Right ventricle myocardium superior (tissue), 1 donor: ENCODE measurements at regions not wholly inside any gene's neighbourhood (a gene's known extent, or its start where the extent isn't known, plus 50 kb on each side); places are given as distances from the start of the nearest gene placed in this dataset.
"Not testable (repeated sequence)": the region's sequence is repeated elsewhere in the genome, so short reads cannot be mapped to it uniquely, and the experiment has no call there.

ENCODE experiments used
- ATAC-seq: fragments of 200-7000 bp; cut with Tn5 transposase; one replicate; pipeline ENCODE4 v1.9.1; 2020; ENCODE audit warnings: mild to moderate bottlenecking; ENCODE audit not compliant: poor library complexity
- DNase-seq: peaks from one replicate; pipeline ENCODE4 v3.0.0-alpha.2; 2020
- intact Hi-C: fragments of 100-400 bp; cut with DNase I; formaldehyde crosslinking; loops from one replicate; pipeline ENCODE4 v1.11.2; 2022
- donor health status: DM: no; HTN: yes; CAD: no; lungs with severe emphysema.

DNA sequence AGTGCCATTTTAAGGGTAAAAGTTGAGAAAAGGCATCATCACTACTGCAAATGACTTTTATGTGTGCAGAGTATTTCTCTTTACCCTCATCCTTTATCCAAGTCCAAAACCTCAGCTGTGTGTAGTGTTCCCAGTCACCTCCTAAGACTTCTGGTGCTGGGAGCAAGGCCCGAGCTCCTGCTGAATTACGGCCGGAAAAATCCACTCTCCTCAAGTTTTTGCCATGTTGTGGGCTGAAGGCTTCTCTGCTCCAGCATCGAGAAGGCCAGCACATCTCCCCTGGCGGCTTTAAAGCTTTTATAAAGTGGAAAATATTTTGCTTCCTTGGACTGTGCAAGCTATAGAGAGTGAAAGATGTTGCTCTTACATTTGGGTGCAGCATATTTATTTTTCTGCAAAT lies 153.2 kb upstream of the THBS2 start:
- intact Hi-C loops: no loop called here
- no peak for ATAC-seq
- DNase-seq: no peak

DNA sequence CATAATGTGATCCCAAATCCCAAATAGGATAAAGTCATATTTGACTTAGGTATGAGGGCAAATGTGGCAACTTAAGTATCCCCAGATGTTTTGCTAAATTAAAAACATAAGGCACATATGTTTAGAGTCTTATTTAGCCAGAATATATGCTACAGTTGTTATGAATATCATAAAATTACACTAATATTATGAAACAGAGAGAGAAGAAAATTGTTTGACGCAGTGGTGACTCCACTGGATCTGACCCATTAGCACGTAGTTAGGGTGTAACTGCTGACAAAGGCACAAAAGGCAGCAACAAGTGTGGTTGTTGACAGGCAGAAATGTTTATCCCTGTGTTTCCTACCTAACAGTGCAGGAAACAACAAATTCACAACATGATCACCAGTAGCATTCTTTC lies 152.4 kb upstream of the THBS2 start:
- no peak for ATAC-seq
- DNase-seq: no peak
- intact Hi-C loops: no loop called here

DNA sequence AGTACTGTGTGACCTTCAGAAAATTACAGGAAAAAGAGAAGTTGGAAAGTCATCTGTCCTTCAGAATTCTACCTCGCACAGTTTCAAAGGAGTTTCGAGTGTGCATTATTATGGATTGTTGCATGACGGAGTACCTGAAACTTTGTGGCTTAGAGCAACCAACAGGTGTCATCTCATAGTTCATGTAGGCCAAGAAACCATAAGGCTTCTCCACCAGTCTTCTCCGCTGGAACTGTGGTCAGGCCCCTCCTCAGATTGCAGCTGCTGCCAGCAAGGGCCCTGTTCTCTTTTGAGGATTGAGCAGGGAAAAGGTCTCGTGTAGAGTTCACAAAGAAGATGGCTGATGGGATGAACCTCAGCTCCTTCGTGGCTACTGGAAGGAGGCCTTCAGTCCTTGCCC lies 151.2 kb upstream of the THBS2 start:
- no peak for ATAC-seq

GRCh38 chr6:169398342-169399105 lies 144.9 kb upstream of the THBS2 start:
- intact Hi-C loops: no loop called here
- no peak for DNase-seq
- no peak for ATAC-seq

More for the DNA sequence above, 151.2 kb upstream of the THBS2 start:
- intact Hi-C loops: no loop called here
- DNase-seq: no peak

DNA sequence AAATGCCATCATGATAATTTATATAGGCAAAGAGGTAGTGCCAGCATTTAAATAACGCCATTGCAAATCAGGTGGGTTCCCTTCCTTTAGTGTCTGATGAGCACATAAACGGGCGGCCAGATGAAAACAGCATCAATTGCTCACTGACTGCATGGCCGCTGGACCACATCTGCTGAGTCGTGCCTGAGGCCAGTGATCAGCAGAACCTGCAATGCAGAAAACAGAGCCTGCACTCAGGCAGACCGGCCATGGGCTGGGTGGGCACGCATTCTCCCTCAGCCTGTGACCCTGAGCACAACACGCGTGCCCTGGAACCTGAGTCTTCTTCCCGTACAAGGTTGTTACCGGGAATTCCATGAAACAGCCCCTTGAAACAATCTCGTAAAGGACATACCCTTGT lies 144.0 kb upstream of the THBS2 start:
- no peak for ATAC-seq
- intact Hi-C loops: no loop called here
- DNase-seq: no peak

DNA sequence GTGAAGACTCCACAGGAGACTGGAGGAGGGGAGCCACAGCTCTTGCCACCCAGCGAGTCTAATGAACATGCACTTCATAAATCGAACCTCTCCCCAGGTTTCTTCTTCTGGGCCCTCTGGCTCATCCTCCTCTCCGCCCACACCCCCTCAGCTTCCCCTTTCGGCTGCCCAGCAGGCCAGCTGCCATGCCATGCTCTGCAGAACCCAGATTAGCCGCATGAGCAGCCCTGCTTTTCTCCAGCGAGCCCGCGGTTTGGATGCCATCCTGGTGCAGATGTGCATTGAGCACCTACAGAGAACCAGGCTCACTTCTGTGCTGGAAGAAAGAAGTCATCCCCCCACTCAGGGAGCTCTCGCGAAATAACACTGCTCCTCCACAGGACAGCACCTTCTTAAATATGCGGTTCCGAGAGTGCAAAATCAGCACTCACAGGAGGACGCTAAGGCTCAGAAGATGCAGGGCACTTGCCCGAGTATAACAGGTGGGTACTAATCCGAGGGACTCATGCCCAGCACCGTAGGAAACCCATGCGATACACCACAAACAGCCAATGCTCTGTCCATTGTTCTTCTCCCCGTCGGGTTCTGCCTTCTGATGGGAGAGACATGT lies 143.0 kb upstream of the THBS2 start:
- intact Hi-C loops: no loop called here
- no peak for ATAC-seq
- no peak for DNase-seq

- intact Hi-C loops: not testable (repeated sequence)
Measured at GRCh38 chr6:169396009-169396539, 142.4 kb upstream of the THBS2 start.

GRCh38 chr6:169395080-169395805 lies 141.6 kb upstream of the THBS2 start:
- no peak for DNase-seq
- intact Hi-C loops: no loop called here
- ATAC-seq: no peak

More at GRCh38 chr6:169396009-169396539, 142.4 kb upstream of the THBS2 start:
- ATAC-seq, DNase-seq: not testable (repeated sequence)

DNA sequence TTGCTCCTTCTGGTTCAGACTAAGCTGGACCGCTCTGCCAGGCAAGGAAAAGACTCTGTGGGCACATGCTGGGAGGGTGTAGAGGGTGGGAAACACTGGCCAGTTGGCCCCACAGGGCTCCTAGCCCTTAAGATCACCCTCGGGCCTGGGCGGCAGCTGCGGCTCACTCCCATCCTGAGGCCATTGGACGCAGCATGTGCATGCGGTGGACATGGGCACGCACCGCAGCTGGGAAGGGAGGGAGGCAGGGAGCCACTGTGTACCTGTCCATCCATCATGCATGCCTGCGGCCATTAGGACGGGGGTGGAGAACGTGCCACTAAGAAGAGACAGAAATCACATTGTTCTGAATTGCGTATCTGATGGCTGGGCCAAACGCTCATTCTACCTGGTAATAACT lies 140.1 kb upstream of the THBS2 start:
- ATAC-seq (no peak), DNase-seq (no peak)
- intact Hi-C loops: no loop called here

GRCh38 chr6:169391473-169392071 lies 137.9 kb upstream of the THBS2 start:
- DNase-seq: no peak
- intact Hi-C loops: no loop called here
- no peak for ATAC-seq

GRCh38 chr6:169388395-169389166 lies 134.9 kb upstream of the THBS2 start:
- intact Hi-C loops: no loop called here
- no peak for DNase-seq
- ATAC-seq: no peak

DNA sequence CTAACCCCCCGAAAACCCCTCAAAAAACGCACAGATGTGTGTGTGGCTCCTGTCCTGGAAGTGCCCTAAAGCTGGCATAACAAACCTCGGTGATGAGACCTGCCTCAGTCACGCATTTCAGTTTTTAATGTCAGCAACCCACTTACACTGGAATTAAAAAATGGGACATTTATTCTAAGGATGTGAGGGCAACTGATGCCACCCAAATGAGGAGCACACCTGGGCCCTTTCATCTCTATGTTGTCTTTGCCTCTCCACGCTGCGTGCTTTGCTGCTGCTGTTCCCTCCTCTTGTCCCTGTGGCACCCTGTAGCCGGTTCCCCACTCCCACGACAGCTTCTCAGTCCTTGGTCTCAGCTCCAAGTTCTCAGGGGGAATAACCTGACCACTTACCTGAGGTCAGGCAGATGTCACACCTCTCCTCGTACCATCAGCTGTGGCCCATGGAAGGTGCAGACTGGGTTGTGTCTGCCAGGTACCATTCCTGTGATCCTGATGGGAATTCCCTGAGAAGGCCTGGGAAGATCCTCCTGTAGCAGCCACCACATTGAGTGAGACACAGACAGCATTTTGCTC lies 134.2 kb upstream of the THBS2 start:
- intact Hi-C loops: no loop called here
- DNase-seq: no peak
- no peak for ATAC-seq

DNA sequence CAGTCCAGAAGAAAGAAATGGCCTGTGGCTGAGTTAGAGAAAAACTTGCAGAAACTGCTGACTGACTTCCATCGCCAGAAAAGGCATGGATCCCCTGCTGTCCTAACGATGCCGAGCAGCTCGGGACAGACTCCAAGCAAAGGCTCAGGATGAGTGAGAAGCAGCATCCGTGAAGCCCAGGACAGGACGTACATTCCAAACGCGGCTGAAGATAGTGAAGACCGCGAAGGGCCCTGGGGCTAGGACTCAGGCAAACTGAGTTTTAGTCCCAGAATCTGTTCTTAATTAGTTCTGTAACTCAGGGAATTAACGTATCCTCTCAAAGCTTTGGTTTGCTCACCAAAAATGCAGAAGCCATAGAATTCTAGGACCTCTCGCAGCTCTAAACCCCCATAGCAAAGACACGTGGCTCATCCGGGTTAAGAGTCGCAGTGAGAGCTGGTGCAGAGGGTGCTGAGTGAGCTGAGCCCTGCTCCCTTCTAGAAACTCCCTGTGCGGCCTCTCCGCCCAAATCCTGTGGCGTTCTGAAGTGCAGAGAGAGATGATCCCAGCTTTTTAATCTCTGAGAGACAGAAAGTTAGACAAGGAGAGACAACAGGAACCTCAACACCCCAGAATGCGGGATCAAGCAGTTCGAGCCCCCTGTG lies 132.9 kb upstream of the THBS2 start:
- DNase-seq (no peak), ATAC-seq (no peak)
- intact Hi-C loops: no loop called here

DNA sequence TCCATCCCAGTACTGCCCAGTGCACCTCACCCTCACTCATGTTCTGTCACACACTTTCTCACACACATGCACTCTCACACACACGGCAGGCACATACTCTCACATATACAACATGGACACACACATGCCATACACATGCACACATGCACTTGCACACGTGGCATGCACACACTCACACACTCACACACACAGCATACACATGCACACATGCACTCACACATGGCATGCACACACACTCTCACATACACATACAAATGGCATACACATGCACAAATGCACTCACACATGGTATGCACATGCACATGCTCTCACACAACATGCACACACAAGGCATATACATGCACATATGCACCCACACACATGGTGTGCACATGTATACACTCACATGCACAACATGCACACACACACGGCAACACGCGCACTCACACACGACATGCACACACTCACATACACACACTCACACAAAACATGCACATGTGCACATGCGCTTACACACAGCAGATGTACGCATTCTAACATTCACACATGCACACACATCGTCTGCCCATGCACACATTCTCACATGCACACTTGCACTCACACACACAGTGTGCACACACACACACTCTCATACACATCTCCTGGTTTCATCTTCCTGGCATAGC lies 131.7 kb upstream of the THBS2 start:
- DNase-seq (no peak), ATAC-seq (no peak)
- intact Hi-C loops: no loop called here

DNA sequence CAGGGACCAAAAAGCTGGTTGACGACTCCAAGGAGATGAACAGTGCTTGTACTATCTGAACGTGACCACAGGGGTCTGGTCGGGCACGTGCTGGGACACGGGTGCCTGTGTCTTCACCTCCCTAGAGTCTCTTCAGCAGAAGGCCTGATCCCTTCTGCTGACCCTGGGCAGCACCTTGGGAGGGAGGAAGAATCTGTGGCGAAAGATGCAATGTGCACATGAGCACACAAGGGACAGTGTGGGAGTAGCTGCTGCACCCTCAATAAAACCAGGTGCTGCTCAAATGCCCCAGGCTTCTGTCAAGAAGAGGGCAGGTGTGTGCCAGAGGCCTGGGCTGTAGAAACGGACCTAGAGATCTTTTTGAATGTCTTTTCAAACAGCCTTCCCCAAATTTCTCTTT lies 130.6 kb upstream of the THBS2 start:
- intact Hi-C loops: no loop called here
- DNase-seq (no peak), ATAC-seq (no peak)

- DNase-seq: no peak
- ATAC-seq: no peak
- intact Hi-C loops: no loop called here
Measured at GRCh38 chr6:169383265-169383664, 129.6 kb upstream of the THBS2 start.

DNA sequence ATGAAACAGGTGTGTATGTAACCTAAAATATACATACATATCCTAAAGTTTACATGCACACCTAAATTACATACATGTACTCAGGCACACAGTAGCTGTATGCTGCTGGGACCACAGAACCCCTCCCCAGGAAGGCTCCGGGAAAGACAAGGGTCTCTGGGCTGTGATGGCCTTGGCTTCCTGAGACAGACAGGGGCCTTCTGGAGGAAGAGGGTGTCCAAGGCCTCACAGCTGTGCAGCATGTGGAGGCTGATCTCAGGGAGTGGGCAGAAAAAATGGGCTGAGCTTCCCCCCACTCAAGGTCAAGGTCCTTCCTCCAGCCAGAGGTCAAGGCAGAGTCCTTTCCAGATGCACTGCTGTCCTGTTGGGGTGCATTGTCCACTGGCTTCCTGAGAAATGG lies 129.1 kb upstream of the THBS2 start:
- DNase-seq (no peak), ATAC-seq (no peak)
- intact Hi-C loops: no loop called here
